Breast epithelium (tissue), 3 donors: ENCODE measurements at regions not wholly inside any gene's neighbourhood (a gene's known extent, or its start where the extent isn't known, plus 50 kb on each side); places are given as distances from the start of the nearest gene placed in this dataset.
"Not testable (repeated sequence)": the region's sequence is repeated elsewhere in the genome, so short reads cannot be mapped to it uniquely, and the experiment has no call there.

Experiments used
- POLR2A ChIP-seq: fragments of 450-650 bp; IDR thresholded peaks from one replicate; pipeline ENCODE4 v1.6.1; 2016; ENCODE audit warnings: antibody characterized with exemption, mild to moderate bottlenecking, moderate library complexity
- TF ChIP-seq, protein P1 (sequence below), 3 donors: fragments of 450-650 bp; IDR thresholded peaks; one replicate each; pipeline ENCODE4 v1.5.1; 2016 to 2017; ENCODE audit warnings: antibody characterized with exemption in 3 of 3, mild to moderate bottlenecking in 3 of 3, moderate library complexity in 3 of 3

DNA sequence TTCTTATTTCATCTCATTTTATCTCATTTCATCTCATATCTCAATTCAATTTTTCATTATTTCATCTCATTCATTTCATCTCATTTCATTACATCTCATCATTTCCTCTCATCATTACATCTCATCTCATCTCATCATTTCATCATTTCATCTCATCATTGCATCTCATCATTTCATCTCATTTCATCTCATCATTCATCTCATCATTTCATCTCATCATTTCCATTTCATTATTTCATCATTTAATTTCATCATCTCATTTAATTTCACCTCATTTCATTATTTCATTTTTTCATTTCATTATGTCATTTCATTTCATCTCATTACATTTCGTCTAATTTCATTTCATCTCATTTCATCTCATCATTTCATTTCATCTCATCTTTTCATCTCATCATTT, 2867.8 kb downstream of the RPIA start:
- TF ChIP-seq, protein P1, sequence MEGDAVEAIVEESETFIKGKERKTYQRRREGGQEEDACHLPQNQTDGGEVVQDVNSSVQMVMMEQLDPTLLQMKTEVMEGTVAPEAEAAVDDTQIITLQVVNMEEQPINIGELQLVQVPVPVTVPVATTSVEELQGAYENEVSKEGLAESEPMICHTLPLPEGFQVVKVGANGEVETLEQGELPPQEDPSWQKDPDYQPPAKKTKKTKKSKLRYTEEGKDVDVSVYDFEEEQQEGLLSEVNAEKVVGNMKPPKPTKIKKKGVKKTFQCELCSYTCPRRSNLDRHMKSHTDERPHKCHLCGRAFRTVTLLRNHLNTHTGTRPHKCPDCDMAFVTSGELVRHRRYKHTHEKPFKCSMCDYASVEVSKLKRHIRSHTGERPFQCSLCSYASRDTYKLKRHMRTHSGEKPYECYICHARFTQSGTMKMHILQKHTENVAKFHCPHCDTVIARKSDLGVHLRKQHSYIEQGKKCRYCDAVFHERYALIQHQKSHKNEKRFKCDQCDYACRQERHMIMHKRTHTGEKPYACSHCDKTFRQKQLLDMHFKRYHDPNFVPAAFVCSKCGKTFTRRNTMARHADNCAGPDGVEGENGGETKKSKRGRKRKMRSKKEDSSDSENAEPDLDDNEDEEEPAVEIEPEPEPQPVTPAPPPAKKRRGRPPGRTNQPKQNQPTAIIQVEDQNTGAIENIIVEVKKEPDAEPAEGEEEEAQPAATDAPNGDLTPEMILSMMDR (IDR thresholded peaks at IDR 0.05): not testable (repeated sequence)
- not testable (repeated sequence) for TF ChIP-seq POLR2A
